HUDEP-2 (cell line): ENCODE measurements at regions not wholly inside any gene's neighbourhood (a gene's known extent, or its start where the extent isn't known, plus 50 kb on each side); places are given as distances from the start of the nearest gene placed in this dataset.
"Not testable (repeated sequence)": the region's sequence is repeated elsewhere in the genome, so short reads cannot be mapped to it uniquely, and the experiment has no call there.

Source experiments
- DNase-seq, 76 experiments: peaks; one replicate each; lab custom pipeline; 2025; ENCODE audit not compliant: unreplicated experiment in 76 of 76; lab: John Stamatoyannopoulos, UW

- DNase-seq, result not testable (repeated sequence)
These were observed 118.4 kb upstream of the PTPN20 start for GRCh38 chr10:46792657-46793357.

GRCh38 chr10:46796351-46796750, 114.9 kb upstream of the PTPN20 start:
- DNase-seq, result not testable (repeated sequence)

DNA sequence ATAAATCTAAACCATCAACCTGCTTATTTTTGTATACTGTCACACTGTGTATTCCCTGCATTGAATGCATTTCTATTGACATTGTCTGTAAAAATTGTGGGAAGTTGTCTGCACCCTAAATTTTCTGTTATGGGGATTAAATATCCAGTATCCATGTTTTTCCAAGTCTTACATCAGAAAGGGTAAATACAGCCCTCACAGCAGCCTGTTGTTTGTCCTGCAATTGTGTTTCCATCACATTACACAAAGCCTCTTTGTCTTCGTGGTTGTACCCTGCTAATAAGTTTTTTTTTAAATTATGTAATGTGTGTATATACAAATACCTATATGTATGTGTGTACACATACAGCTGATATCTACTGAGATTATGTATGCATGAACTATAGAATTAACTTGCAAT, 109.2 kb upstream of the PTPN20 start:
- DNase-seq, result not testable (repeated sequence)

GRCh38 chr10:46803082-46803481, 108.1 kb upstream of the PTPN20 start:
- DNase-seq, result peak in 12 of 76 experiments; percentile 1 to 36 (median 10)

DNA sequence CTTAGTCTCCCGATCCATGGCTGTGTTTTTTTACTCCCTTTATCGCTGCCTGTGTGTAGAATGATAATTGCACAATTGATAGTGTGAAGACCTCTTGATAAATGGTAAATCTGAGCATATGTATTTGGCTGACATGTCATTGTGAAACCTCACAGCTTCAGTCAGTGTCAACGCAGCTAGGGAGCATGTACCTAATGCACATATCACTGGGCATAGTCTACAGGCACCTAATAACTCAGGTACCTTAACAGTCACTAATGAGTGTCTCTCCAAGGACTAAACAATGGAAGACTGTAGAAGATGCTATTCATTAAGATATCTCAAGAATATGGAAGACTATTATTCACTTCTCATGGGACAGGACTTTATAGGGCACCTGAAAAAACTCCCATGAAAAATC, 101.0 kb upstream of the PTPN20 start:
- DNase-seq, result not testable (repeated sequence)

GRCh38 chr10:46816126-46816525, 95.1 kb upstream of the PTPN20 start:
- DNase-seq, result not testable (repeated sequence)

- not testable (repeated sequence) for DNase-seq
These were observed 70.7 kb upstream of the PTPN20 start for GRCh38 chr10:46840393-46841050.

GRCh38 chr10:46841051-46841593, 70.1 kb upstream of the PTPN20 start:
- DNase-seq, result not testable (repeated sequence)

GRCh38 chr10:46845194-46845593, 66.0 kb upstream of the PTPN20 start:
- not testable (repeated sequence) for DNase-seq

GRCh38 chr10:46845640-46846039, 65.6 kb upstream of the PTPN20 start:
- not testable (repeated sequence) for DNase-seq

DNA sequence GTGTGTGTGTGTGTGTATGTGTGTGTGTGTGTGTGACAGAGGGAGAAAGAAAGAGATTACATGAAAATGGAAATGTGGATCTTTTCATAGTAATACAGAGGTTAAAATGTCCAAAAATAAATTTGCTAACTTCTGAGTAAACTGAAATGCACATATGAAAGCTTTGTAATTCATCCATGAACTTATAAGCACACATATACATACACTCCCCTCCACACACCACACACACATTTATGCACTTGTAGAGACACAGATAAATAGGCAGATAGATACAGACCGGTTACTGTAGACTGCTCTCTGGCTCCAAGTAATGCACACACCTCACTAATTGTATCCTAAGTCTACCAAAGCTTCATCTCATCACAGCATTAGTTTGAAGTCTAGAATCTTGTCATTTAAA, 50.5 kb upstream of the PTPN20 start:
- DNase-seq, result not testable (repeated sequence)
